ENCODE measurements at regions not wholly inside any gene's neighbourhood (a gene's known extent, or its start where the extent isn't known, plus 50 kb on each side); places are given as distances from the start of the nearest gene placed in this dataset.

DNA sequence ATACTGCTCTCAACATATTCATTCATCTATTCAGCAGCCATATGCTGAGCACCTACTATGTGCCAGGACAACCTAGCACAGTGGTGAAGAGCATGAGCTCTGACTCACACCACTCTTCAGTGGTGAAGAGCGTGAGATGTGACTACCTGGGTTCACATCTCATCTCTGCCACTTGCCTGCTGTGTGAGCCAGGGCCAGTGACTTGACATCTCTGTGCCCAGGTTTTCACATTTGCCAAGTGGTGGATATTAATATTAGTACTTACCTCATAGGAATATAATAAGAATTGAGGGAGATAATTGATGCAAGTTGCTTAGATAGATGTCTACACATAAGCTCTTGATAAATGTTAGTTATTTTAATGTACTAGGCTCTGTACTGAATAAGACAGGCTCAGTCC, 488.9 kb downstream of the PTPRU start:
- Histone ChIP-seq H3K4me3 (ENCODE audit: low read depth, low read length) (no peak overlapping the region), H3K27me3 (ENCODE audit: control insufficient read depth, insufficient read depth, low read length) (no peaks in the 10 kb centered on the region), H3K36me3 (ENCODE audit: control insufficient read depth, insufficient read depth, low read length) (no peaks in the 10 kb centered on the region)
- TF ChIP-seq, protein P1, sequence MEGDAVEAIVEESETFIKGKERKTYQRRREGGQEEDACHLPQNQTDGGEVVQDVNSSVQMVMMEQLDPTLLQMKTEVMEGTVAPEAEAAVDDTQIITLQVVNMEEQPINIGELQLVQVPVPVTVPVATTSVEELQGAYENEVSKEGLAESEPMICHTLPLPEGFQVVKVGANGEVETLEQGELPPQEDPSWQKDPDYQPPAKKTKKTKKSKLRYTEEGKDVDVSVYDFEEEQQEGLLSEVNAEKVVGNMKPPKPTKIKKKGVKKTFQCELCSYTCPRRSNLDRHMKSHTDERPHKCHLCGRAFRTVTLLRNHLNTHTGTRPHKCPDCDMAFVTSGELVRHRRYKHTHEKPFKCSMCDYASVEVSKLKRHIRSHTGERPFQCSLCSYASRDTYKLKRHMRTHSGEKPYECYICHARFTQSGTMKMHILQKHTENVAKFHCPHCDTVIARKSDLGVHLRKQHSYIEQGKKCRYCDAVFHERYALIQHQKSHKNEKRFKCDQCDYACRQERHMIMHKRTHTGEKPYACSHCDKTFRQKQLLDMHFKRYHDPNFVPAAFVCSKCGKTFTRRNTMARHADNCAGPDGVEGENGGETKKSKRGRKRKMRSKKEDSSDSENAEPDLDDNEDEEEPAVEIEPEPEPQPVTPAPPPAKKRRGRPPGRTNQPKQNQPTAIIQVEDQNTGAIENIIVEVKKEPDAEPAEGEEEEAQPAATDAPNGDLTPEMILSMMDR (IDR thresholded peaks at IDR 0.05; ENCODE audit: insufficient read depth, low read depth, low read length), result no peak
- POLR2A ChIA-PET, result no interaction called here
- DNase-seq (ENCODE audit: low read depth), result no peak
- CTCF ChIA-PET, result no interaction called here

DNA sequence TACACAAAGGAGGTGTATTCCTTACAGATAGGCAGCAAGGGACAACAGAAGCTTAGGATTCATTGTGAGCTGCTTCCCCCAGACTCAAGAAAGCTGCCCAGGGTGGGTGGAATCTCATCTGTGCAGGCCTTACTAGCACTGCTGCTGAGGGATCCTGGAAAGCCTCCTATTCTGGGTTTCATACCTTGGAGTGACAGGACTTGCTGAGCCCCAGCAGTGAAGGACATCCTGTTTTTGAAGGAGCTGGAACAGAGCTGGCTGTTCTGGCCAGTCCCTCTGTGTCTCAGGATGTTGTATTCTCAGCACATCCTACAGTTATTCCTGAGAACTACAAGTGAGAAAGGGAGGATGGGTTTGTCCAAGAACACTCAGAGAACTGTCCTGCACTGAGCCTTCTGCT, 486.3 kb downstream of the PTPRU start:
- TF ChIP-seq, protein P1 (IDR thresholded peaks at IDR 0.05; ENCODE audit: insufficient read depth, low read depth, low read length), result no peak
- H3K4me3 ChIP-seq (ENCODE audit: low read depth, low read length), result no peak overlapping the region
- CTCF ChIA-PET, result no interaction called here
- no peak for DNase-seq (ENCODE audit: low read depth)
- POLR2A ChIA-PET, result no interaction called here
- no peaks in the 10 kb centered on the region for H3K27me3 ChIP-seq (ENCODE audit: control insufficient read depth, insufficient read depth, low read length)
- H3K36me3 ChIP-seq (ENCODE audit: control insufficient read depth, insufficient read depth, low read length), result no peaks in the 10 kb centered on the region

DNA sequence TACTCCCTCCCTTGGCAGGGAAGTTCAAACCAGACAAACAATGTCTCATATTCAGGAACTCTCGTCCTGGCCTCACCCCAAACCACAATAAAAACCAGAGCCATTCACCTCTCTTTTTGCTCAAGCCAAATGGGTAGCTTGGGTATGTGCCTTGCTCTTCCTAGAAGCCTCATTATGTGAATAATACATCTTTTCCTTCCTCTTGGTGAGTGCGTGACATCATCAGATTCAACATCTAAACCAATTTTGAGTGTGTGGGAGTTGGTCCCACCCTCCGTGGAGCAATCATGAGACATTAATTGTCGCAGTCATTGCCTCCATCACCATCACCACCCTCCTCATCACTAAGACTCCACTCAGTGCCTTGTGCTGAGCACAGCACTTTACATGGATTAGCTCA, 482.9 kb downstream of the PTPRU start:
- H3K4me3 ChIP-seq (ENCODE audit: low read depth, low read length), result no peak overlapping the region
- H3K27me3 ChIP-seq (ENCODE audit: control insufficient read depth, insufficient read depth, low read length), result no peaks in the 10 kb centered on the region
- no peaks in the 10 kb centered on the region for H3K36me3 ChIP-seq (ENCODE audit: control insufficient read depth, insufficient read depth, low read length)
- TF ChIP-seq, protein P1 (IDR thresholded peaks at IDR 0.05; ENCODE audit: insufficient read depth, low read depth, low read length), result no peak
- no peak for DNase-seq (ENCODE audit: low read depth)
- ChIA-PET CTCF (interaction anchor here (1.7 kb wide), 1 partner anchor 15 kb away, joined by 6 read pairs; no protein-coding TSS in a partner anchor), POLR2A (no interaction called here)

DNA sequence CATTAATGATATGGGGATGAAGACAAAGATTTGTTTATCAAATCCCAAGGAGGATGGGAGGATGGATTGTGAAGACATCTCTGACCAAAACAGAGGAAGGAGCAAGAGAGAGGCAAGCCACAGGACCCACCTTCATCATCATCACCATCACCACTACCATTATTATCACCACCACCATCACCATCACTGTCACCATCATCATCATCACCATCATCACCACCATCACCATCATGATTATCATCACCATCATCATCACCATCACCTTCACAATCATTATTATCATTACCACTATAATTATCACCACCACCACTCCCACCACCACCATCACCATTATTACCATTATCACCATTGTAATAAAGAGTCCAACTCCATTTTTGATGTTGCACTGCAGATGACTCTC, 482.5 kb downstream of the PTPRU start:
- TF ChIP-seq, protein P1 (IDR thresholded peaks at IDR 0.05; ENCODE audit: insufficient read depth, low read depth, low read length), result no peak
- ChIA-PET POLR2A (no interaction called here), CTCF (interaction anchor here (1.7 kb wide), 1 partner anchor 15 kb away, joined by 6 read pairs; no protein-coding TSS in a partner anchor)
- Histone ChIP-seq H3K27me3 (ENCODE audit: control insufficient read depth, insufficient read depth, low read length) (no peaks in the 10 kb centered on the region), H3K36me3 (ENCODE audit: control insufficient read depth, insufficient read depth, low read length) (no peaks in the 10 kb centered on the region), H3K4me3 (ENCODE audit: low read depth, low read length) (no peak overlapping the region)
- no peak for DNase-seq (ENCODE audit: low read depth)

DNA sequence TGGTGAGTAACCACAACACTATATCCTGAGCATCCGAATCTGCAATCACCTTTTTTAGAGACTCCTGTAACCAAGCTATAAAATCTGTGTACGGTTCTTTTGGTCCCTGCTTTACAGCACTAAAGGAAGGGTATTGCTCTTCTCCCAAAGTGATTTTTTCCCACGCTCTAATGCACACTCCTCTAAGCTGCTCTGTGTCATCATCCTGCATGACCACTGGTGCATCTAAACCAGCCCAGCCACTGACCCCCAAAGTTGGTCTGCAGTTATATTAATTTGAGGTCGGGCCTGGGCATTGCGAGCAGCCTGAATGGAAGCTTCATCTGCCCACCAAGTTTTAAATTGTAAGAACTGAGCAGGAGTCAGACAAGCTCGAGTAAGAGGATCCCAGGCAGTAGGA, 480.0 kb downstream of the PTPRU start:
- DNase-seq (ENCODE audit: low read depth), result no peak
- CTCF ChIA-PET, result interaction anchor here (0.8 to 1.3 kb wide), 4 partner anchors 12 to 369 kb away, joined by 3 to 5 read pairs (median 4); no protein-coding TSS in a partner anchor
- H3K27me3 ChIP-seq (ENCODE audit: control insufficient read depth, insufficient read depth, low read length), result no peaks in the 10 kb centered on the region
- POLR2A ChIA-PET, result no interaction called here
- H3K4me3 ChIP-seq (ENCODE audit: low read depth, low read length), result no peak overlapping the region
- TF ChIP-seq, protein P1 (IDR thresholded peaks at IDR 0.05; ENCODE audit: insufficient read depth, low read depth, low read length), result no peak
- no peaks in the 10 kb centered on the region for H3K36me3 ChIP-seq (ENCODE audit: control insufficient read depth, insufficient read depth, low read length)

Data from BJ (cell line).